ENCODE measurements at regions not wholly inside any gene's neighbourhood (a gene's known extent, or its start where the extent isn't known, plus 50 kb on each side); places are given as distances from the start of the nearest gene placed in this dataset.
"Not testable (repeated sequence)": the region's sequence is repeated elsewhere in the genome, so short reads cannot be mapped to it uniquely, and the experiment has no call there.

GRCh38 chr2:52470457-52470856, 1297.1 kb upstream of the CHAC2 start:
- not testable (repeated sequence) for H3K27ac Mint-ChIP-seq; H3K27me3 Mint-ChIP-seq (ENCODE audit: low read depth); H3K36me3 Mint-ChIP-seq (ENCODE audit: low read depth); H3K4me1 Mint-ChIP-seq (ENCODE audit: low read depth); H3K4me3 Mint-ChIP-seq; DNase-seq (ENCODE audit: low spot score)
- peaks cover 18% of the 10 kb centered on the region for H3K9me3 Mint-ChIP-seq

GRCh38 chr2:52467189-52467588, 1300.4 kb upstream of the CHAC2 start:
- peaks cover 27% of the 10 kb centered on the region for H3K9me3 Mint-ChIP-seq
- no peaks in the 10 kb centered on the region for H3K27me3 Mint-ChIP-seq (ENCODE audit: low read depth)
- H3K27ac Mint-ChIP-seq, result no peak overlapping the region
- no peaks in the 10 kb centered on the region for H3K36me3 Mint-ChIP-seq (ENCODE audit: low read depth)
- no peak overlapping the region for H3K4me3 Mint-ChIP-seq
- no peak for DNase-seq (ENCODE audit: low spot score)
- H3K4me1 Mint-ChIP-seq (ENCODE audit: low read depth), result no peaks in the 10 kb centered on the region

DNA sequence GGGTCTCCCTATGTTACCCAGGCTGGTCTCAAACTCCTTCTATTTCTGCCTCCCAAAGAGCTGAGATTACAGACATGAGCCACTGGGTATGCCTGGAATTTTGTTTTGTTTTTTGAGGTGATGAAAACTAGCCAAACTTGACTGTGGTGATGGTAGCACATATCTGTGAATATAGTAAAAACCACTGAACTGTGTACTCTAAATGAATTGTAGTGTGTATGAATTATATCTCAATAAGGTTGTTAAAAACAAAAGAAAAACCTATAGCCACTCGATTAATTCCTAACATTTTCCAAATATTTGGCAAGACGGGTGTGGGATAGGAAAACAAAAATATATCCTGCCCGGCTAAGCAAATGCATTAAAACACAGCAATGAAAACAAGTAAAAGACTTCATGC, 1302.3 kb upstream of the CHAC2 start:
- Mint-ChIP-seq H3K4me1 (ENCODE audit: low read depth) (no peaks in the 10 kb centered on the region), H3K27ac (no peak overlapping the region), H3K4me3 (no peak overlapping the region), H3K27me3 (ENCODE audit: low read depth) (no peaks in the 10 kb centered on the region), H3K36me3 (ENCODE audit: low read depth) (no peaks in the 10 kb centered on the region), H3K9me3 (peaks cover 29% of the 10 kb centered on the region)
- no peak for DNase-seq (ENCODE audit: low spot score)

DNA sequence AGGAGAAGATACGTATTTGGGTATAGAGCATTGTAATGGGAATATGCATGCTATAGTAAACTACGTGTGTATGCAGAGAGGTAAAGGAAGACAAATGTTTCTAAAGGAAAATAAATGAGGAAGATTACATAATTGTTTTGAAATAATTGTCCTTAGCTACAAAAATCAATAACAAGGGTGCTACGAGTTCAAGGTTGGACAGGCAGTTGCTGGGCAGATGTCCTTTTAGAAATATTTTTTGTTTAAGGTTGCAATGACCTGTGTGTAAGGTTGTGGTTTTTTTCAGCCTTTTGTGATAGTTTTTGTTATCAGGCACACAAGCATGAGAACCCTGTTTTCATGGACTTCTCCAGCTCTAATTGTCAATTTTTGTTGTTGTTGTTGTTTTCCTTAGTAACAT, 1304.1 kb upstream of the CHAC2 start:
- Mint-ChIP-seq H3K9me3 (peaks cover 23% of the 10 kb centered on the region), H3K4me1 (ENCODE audit: low read depth) (no peaks in the 10 kb centered on the region), H3K27me3 (ENCODE audit: low read depth) (no peaks in the 10 kb centered on the region), H3K36me3 (ENCODE audit: low read depth) (no peaks in the 10 kb centered on the region), H3K27ac (no peak overlapping the region), H3K4me3 (no peak overlapping the region)
- DNase-seq (ENCODE audit: low spot score), result no peak

- H3K4me3 Mint-ChIP-seq, result no peak overlapping the region
- peaks cover 21% of the 10 kb centered on the region for H3K9me3 Mint-ChIP-seq
- H3K27me3 Mint-ChIP-seq (ENCODE audit: low read depth), result no peaks in the 10 kb centered on the region
- no peaks in the 10 kb centered on the region for H3K36me3 Mint-ChIP-seq (ENCODE audit: low read depth)
- no peaks in the 10 kb centered on the region for H3K4me1 Mint-ChIP-seq (ENCODE audit: low read depth)
- no peak for DNase-seq (ENCODE audit: low spot score)
- H3K27ac Mint-ChIP-seq, result no peak overlapping the region
Observed at GRCh38 chr2:52456561-52457377, 1310.8 kb upstream of the CHAC2 start.

GRCh38 chr2:52454962-52455361, 1312.6 kb upstream of the CHAC2 start:
- Mint-ChIP-seq H3K4me1 (ENCODE audit: low read depth) (no peaks in the 10 kb centered on the region), H3K36me3 (ENCODE audit: low read depth) (no peaks in the 10 kb centered on the region), H3K4me3 (no peak overlapping the region)

DNA sequence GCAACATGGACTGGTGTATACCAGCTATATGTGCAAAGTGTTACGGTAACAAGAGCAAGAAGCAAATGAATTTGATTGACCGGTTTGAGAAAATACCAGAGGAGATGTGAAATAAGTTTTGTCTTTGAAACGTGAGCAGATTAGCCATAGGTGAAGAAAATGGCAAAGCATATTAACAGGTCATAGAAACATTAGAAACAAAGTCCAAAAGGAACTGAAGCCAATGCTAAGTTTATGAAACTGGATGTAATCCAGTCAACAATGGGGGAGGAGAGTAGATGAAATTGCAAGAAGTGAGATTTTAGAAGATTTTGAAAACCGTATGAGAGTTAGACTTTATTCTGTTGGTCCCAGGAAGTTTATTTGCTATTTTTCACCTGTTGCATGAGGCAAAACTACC, 1315.4 kb upstream of the CHAC2 start:
- no peak for DNase-seq (ENCODE audit: low spot score)
- no peaks in the 10 kb centered on the region for H3K4me1 Mint-ChIP-seq (ENCODE audit: low read depth)
- no peak overlapping the region for H3K4me3 Mint-ChIP-seq
- H3K9me3 Mint-ChIP-seq, result peaks cover 15% of the 10 kb centered on the region
- H3K27me3 Mint-ChIP-seq (ENCODE audit: low read depth), result no peaks in the 10 kb centered on the region
- no peaks in the 10 kb centered on the region for H3K36me3 Mint-ChIP-seq (ENCODE audit: low read depth)
- H3K27ac Mint-ChIP-seq, result no peak overlapping the region

More at GRCh38 chr2:52454962-52455361, 1312.6 kb upstream of the CHAC2 start:
- DNase-seq (ENCODE audit: low spot score), result no peak
- H3K9me3 Mint-ChIP-seq, result peaks cover 20% of the 10 kb centered on the region
- H3K27ac Mint-ChIP-seq, result no peak overlapping the region
- no peaks in the 10 kb centered on the region for H3K27me3 Mint-ChIP-seq (ENCODE audit: low read depth)

GRCh38 chr2:52445686-52446085, 1321.9 kb upstream of the CHAC2 start:
- no peaks in the 10 kb centered on the region for H3K36me3 Mint-ChIP-seq (ENCODE audit: low read depth)
- H3K27me3 Mint-ChIP-seq (ENCODE audit: low read depth), result no peaks in the 10 kb centered on the region
- H3K27ac Mint-ChIP-seq, result no peak overlapping the region
- H3K4me3 Mint-ChIP-seq, result no peak overlapping the region
- H3K9me3 Mint-ChIP-seq, result no peaks in the 10 kb centered on the region
- DNase-seq (ENCODE audit: low spot score), result no peak
- H3K4me1 Mint-ChIP-seq (ENCODE audit: low read depth), result no peaks in the 10 kb centered on the region

DNA sequence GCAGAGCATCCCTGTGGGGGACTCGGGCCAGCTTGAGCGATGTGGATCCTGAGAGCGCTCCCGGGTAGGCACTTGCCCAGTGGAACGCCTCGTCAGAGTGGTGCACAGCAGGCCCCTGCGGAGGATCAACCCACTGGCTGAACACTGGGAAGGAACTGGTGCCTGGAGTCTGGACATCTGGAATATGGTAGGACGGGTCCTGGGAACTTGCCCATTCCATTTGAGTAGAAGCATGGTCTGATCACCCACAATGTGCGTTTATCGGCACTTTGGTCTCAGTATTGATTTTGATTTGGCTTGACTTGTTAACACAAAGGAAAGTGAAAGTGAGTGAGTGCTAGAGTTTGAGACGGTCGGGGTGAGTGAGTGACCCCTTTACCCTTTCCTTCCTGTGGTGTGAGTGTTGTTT, 1336.2 kb upstream of the CHAC2 start:
- no peaks in the 10 kb centered on the region for H3K4me1 Mint-ChIP-seq (ENCODE audit: low read depth)
- H3K27me3 Mint-ChIP-seq (ENCODE audit: low read depth), result no peaks in the 10 kb centered on the region
- H3K27ac Mint-ChIP-seq, result no peak overlapping the region
- no peak for DNase-seq (ENCODE audit: low spot score)
- no peak overlapping the region for H3K4me3 Mint-ChIP-seq
- H3K9me3 Mint-ChIP-seq, result peaks cover 11% of the 10 kb centered on the region
- no peaks in the 10 kb centered on the region for H3K36me3 Mint-ChIP-seq (ENCODE audit: low read depth)

- no peak overlapping the region for H3K27ac Mint-ChIP-seq
- H3K27me3 Mint-ChIP-seq (ENCODE audit: low read depth), result no peaks in the 10 kb centered on the region
- no peak for DNase-seq (ENCODE audit: low spot score)
- H3K4me3 Mint-ChIP-seq, result no peak overlapping the region
- no peaks in the 10 kb centered on the region for H3K4me1 Mint-ChIP-seq (ENCODE audit: low read depth)
- no peaks in the 10 kb centered on the region for H3K36me3 Mint-ChIP-seq (ENCODE audit: low read depth)
- H3K9me3 Mint-ChIP-seq, result peaks cover 11% of the 10 kb centered on the region
Observed at GRCh38 chr2:52429740-52430139, 1337.9 kb upstream of the CHAC2 start.

DNA sequence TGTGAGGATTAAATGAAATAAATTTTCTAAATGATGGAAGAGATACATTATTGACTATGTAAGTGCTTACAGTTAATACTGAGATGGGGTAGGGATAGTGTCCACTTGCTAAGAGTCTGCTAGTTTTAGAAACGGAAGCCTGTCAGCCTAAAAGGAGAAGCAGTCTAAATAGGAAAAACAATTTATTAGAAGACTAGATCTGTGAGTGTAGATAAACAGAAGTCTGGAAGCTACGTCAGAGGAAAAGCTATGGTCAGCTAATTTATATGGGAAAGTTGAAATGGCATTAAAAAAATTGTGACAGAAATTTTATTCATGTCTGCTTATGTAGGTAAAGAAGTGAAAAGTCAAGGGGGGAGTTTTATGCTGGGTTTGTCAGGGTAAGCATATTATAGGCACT, 1338.4 kb upstream of the CHAC2 start:
- no peaks in the 10 kb centered on the region for H3K36me3 Mint-ChIP-seq (ENCODE audit: low read depth)
- no peaks in the 10 kb centered on the region for H3K4me1 Mint-ChIP-seq (ENCODE audit: low read depth)
- no peak overlapping the region for H3K4me3 Mint-ChIP-seq
- H3K27ac Mint-ChIP-seq, result no peak overlapping the region
- peaks cover 11% of the 10 kb centered on the region for H3K9me3 Mint-ChIP-seq
- DNase-seq (ENCODE audit: low spot score), result no peak
- H3K27me3 Mint-ChIP-seq (ENCODE audit: low read depth), result no peaks in the 10 kb centered on the region

DNA sequence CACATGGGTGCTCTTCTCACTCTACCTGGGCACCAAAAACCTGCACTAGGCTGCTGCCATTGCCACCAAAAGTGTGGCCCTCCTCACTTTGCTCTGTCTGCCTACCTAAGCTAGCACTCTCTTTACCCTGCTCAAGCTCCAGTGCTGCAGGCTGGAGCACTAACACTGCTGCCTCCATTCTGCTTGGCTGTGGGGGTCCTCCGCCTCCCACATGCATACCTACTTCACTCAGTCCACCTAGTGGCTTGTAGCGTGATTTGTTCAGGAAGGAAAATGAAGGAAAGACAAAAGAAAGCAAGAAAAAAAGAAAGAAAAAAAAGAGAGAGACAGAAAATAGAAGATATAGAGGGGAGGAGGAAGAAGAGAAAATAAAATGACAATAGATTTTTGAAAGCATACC, 1339.4 kb upstream of the CHAC2 start:
- H3K4me3 Mint-ChIP-seq, result no peak overlapping the region
- H3K36me3 Mint-ChIP-seq (ENCODE audit: low read depth), result no peaks in the 10 kb centered on the region
- DNase-seq (ENCODE audit: low spot score), result no peak

GRCh38 chr2:52423655-52424054, 1343.9 kb upstream of the CHAC2 start:
- DNase-seq (ENCODE audit: low spot score), result no peak
- no peaks in the 10 kb centered on the region for H3K4me1 Mint-ChIP-seq (ENCODE audit: low read depth)
- no peaks in the 10 kb centered on the region for H3K36me3 Mint-ChIP-seq (ENCODE audit: low read depth)
- H3K27ac Mint-ChIP-seq, result no peak overlapping the region
- peaks cover 9% of the 10 kb centered on the region for H3K9me3 Mint-ChIP-seq
- no peaks in the 10 kb centered on the region for H3K27me3 Mint-ChIP-seq (ENCODE audit: low read depth)
- H3K4me3 Mint-ChIP-seq, result no peak overlapping the region

More for the DNA sequence above, 1339.4 kb upstream of the CHAC2 start:
- Mint-ChIP-seq H3K4me1 (ENCODE audit: low read depth) (no peaks in the 10 kb centered on the region), H3K27ac (no peak overlapping the region), H3K27me3 (ENCODE audit: low read depth) (no peaks in the 10 kb centered on the region), H3K9me3 (peaks cover 11% of the 10 kb centered on the region)

DNA sequence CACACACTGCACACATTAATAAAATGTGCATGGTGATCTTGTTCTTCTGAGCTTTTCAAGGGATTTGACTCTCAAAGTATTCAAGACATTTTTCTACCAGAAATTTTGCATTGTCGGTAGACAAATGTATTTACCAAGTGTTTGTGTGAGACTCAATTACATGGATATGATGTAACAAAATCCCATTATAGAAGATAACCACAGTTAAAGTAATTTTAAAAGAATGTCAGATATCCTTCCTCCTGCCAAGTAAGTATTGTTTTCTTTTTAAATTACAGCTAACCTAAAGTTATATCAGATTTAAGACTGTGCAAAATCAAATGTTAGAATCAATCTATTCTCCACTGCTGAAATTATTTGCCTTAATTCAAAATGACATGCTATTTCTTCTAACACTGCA, 1344.5 kb upstream of the CHAC2 start:
- no peaks in the 10 kb centered on the region for H3K4me1 Mint-ChIP-seq (ENCODE audit: low read depth)

DNA sequence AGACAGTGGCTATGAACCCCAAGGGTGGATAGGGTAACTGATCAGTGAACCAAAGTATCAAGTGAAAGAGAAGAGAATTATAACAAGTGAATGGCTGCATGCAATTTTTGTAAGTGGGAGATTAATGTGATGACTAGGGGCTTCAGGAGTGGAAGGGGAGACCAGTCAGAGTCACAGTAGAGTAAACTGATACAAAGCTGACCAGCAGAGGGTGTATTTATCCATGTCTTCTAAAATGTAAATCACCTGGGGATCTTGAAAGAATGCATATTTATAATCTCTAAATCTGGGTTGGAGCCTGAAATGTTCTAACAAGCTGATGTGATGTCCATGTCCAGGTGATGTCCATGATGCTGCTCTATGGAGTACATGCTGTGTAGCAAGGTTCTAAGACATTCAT, 1351.3 kb upstream of the CHAC2 start:
- no peak for DNase-seq (ENCODE audit: low spot score)
- peaks cover 15% of the 10 kb centered on the region for H3K9me3 Mint-ChIP-seq
- H3K4me3 Mint-ChIP-seq, result no peak overlapping the region
- H3K4me1 Mint-ChIP-seq (ENCODE audit: low read depth), result no peaks in the 10 kb centered on the region
- H3K36me3 Mint-ChIP-seq (ENCODE audit: low read depth), result no peaks in the 10 kb centered on the region
- H3K27me3 Mint-ChIP-seq (ENCODE audit: low read depth), result no peaks in the 10 kb centered on the region
- H3K27ac Mint-ChIP-seq, result no peak overlapping the region

More for the DNA sequence above, 1344.5 kb upstream of the CHAC2 start:
- Mint-ChIP-seq H3K36me3 (ENCODE audit: low read depth) (no peaks in the 10 kb centered on the region), H3K27me3 (ENCODE audit: low read depth) (no peaks in the 10 kb centered on the region), H3K9me3 (peaks cover 13% of the 10 kb centered on the region), H3K4me3 (no peak overlapping the region), H3K27ac (no peak overlapping the region)
- DNase-seq (ENCODE audit: low spot score), result no peak
